Esophagus muscularis mucosa (tissue), 4 donors: ENCODE measurements at regions not wholly inside any gene's neighbourhood (a gene's known extent, or its start where the extent isn't known, plus 50 kb on each side); places are given as distances from the start of the nearest gene placed in this dataset.

Source experiments
- DNase-seq: peaks from one replicate; pipeline ENCODE4 v3.0.0-alpha.2; 2017; ENCODE audit errors: extremely low spot score
- H3K27ac ChIP-seq, 4 donors: fragments of 200-600 bp; sonication (generic); replicated peaks in 1 of 4; 1 replicate in 3 of 4; 2 replicates in 1 of 4; pipeline ENCODE4 v1.5.1; 2016 to 2019; ENCODE audit warnings: mild to moderate bottlenecking in 1 of 4
- H3K27me3 ChIP-seq, 4 donors: fragments of 200-600 bp; sonication (generic); one replicate each; pipeline versions ENCODE4 v1.5.1 to v1.6.0; 2016 to 2019
- H3K36me3 ChIP-seq, 4 donors: fragments of 200-600 bp; sonication (generic); one replicate each; pipeline ENCODE4 v1.5.1; 2016 to 2019
- H3K4me1 ChIP-seq, 4 donors: fragments of 200-600 bp; sonication (generic); one replicate each; pipeline ENCODE4 v1.5.1; 2016 to 2019
- H3K4me3 ChIP-seq, 4 donors: fragments of 200-600 bp; sonication (generic); 1 replicate in 2 of 4; 2 replicates in 2 of 4; pipeline ENCODE4 v1.5.1; 2016 to 2019; ENCODE audit warnings: mild to moderate bottlenecking in 4 of 4, moderate library complexity in 1 of 4
- H3K9me3 ChIP-seq, 4 donors: fragments of 200-600 bp; sonication (generic); 1 replicate in 3 of 4; 2 replicates in 1 of 4; pipeline ENCODE4 v1.5.1; 2016 to 2019
- CTCF ChIP-seq, 3 experiments: fragments of 200-600 bp in 2 of 3; fragments of 450-650 bp in 1 of 3; sonication (generic) in 2 of 3; IDR thresholded peaks; one replicate each; pipeline ENCODE4 v1.5.1; 2017 to 2019; ENCODE audit warnings: antibody characterized with exemption in 3 of 3, mild to moderate bottlenecking in 2 of 3, moderate library complexity in 1 of 3
- EP300 ChIP-seq: sonication (generic); formaldehyde crosslinking; IDR thresholded peaks from one replicate; pipeline ENCODE4 v1.6.1; 2017; ENCODE audit warnings: antibody characterized with exemption
- POLR2A ChIP-seq: fragments of 450-650 bp; IDR thresholded peaks from one replicate; pipeline ENCODE4 v1.6.1; 2017; ENCODE audit warnings: antibody characterized with exemption, moderate library complexity, mild to moderate bottlenecking, low read depth
- POLR2AphosphoS5 ChIP-seq, 2 donors: sonication (generic); formaldehyde crosslinking; IDR thresholded peaks; one replicate each; pipeline ENCODE4 v1.6.1; 2017; ENCODE audit warnings: antibody characterized with exemption in 2 of 2
- WGBS: methylation state at CpG from one replicate; pipeline ENCODE4 v1.1.5; 2018; 5-methylcytosine and 5-hydroxymethylcytosine counted together
- intact Hi-C: fragments of 100-400 bp; cut with DNase I; formaldehyde crosslinking; loops from one replicate; pipeline ENCODE4 v1.15.1; 2023

- WGBS: 72% methylated on average over 5 of the region's 5 CpGs
Measured at GRCh38 chr20:39107741-39108140, 145.6 kb downstream of the DHX35 start.

GRCh38 chr20:39106791-39107190 is 144.6 kb downstream of the DHX35 start:
- TF ChIP-seq POLR2A (no peak), POLR2AphosphoS5 (IDR thresholded peaks at IDR 0.05) (no peak), CTCF (IDR thresholded peaks at IDR 0.05) (no peak), EP300 (no peak)
- Histone ChIP-seq H3K27me3 (peaks cover 0 to 79% (median 15%) of the 10 kb centered on the region in 4 donors), H3K4me1 (no peaks in the 10 kb centered on the region), H3K36me3 (no peaks in the 10 kb centered on the region), H3K27ac (no peak overlapping the region), H3K9me3 (peaks cover 0 to 19% (median 7%) of the 10 kb centered on the region in 4 donors), H3K4me3 (no peak overlapping the region)
- intact Hi-C loops: no loop called here
- DNase-seq: no peak
- 61% methylated on average over 3 of the region's 3 CpGs for WGBS

More at GRCh38 chr20:39107741-39108140, 145.6 kb downstream of the DHX35 start:
- no peak for DNase-seq
- no peak overlapping the region for H3K27ac ChIP-seq
- H3K27me3 ChIP-seq: peaks cover 0 to 80% (median 15%) of the 10 kb centered on the region in 4 donors
- no peaks in the 10 kb centered on the region for H3K4me1 ChIP-seq
- intact Hi-C loops: no loop called here
- no peak overlapping the region for H3K4me3 ChIP-seq
- H3K9me3 ChIP-seq: peaks cover 0 to 19% (median 7%) of the 10 kb centered on the region in 4 donors
- no peak for TF ChIP-seq CTCF (IDR thresholded peaks at IDR 0.05)
- TF ChIP-seq EP300: no peak
- TF ChIP-seq POLR2A: no peak
- TF ChIP-seq POLR2AphosphoS5 (IDR thresholded peaks at IDR 0.05): no peak
- H3K36me3 ChIP-seq: no peaks in the 10 kb centered on the region

GRCh38 chr20:39105551-39105950 is 143.4 kb downstream of the DHX35 start:
- intact Hi-C loops: no loop called here
- Histone ChIP-seq H3K4me1 (no peaks in the 10 kb centered on the region), H3K27ac (no peak overlapping the region), H3K36me3 (no peaks in the 10 kb centered on the region), H3K4me3 (no peak overlapping the region), H3K27me3 (peaks cover 0 to 76% (median 15%) of the 10 kb centered on the region in 4 donors), H3K9me3 (peaks cover 0 to 19% (median 7%) of the 10 kb centered on the region in 4 donors)
- 83% methylated on average over 5 of the region's 5 CpGs for WGBS
- DNase-seq: no peak
- TF ChIP-seq CTCF (IDR thresholded peaks at IDR 0.05) (no peak), EP300 (no peak), POLR2A (no peak), POLR2AphosphoS5 (IDR thresholded peaks at IDR 0.05) (no peak)

GRCh38 chr20:39103732-39104131 is 141.6 kb downstream of the DHX35 start:
- TF ChIP-seq CTCF (IDR thresholded peaks at IDR 0.05) (no peak), POLR2A (no peak), EP300 (no peak), POLR2AphosphoS5 (IDR thresholded peaks at IDR 0.05) (no peak)
- intact Hi-C loops: no loop called here
- no peak overlapping the region for H3K27ac ChIP-seq
- H3K36me3 ChIP-seq: no peaks in the 10 kb centered on the region
- peaks cover 0 to 19% (median 7%) of the 10 kb centered on the region in 4 donors for H3K9me3 ChIP-seq
- H3K4me3 ChIP-seq: no peak overlapping the region
- no peak for DNase-seq
- WGBS: 91% methylated on average over 1 of the region's 1 CpG
- H3K27me3 ChIP-seq: peaks cover 0 to 60% (median 4%) of the 10 kb centered on the region in 4 donors
- no peaks in the 10 kb centered on the region for H3K4me1 ChIP-seq

GRCh38 chr20:39103305-39103704 is 141.2 kb downstream of the DHX35 start:
- WGBS: 91% methylated on average over 4 of the region's 4 CpGs
- Histone ChIP-seq H3K4me3 (no peak overlapping the region), H3K27ac (no peak overlapping the region), H3K4me1 (no peaks in the 10 kb centered on the region), H3K9me3 (peaks cover 0 to 19% (median 7%) of the 10 kb centered on the region in 4 donors), H3K27me3 (peaks cover 0 to 60% (median 2%) of the 10 kb centered on the region in 4 donors), H3K36me3 (no peaks in the 10 kb centered on the region)
- TF ChIP-seq EP300: no peak
- TF ChIP-seq POLR2A: no peak
- TF ChIP-seq CTCF (IDR thresholded peaks at IDR 0.05): no peak
- no peak for TF ChIP-seq POLR2AphosphoS5 (IDR thresholded peaks at IDR 0.05)
- no peak for DNase-seq
- intact Hi-C loops: no loop called here
